H1 (cell line): ENCODE measurements at regions not wholly inside any gene's neighbourhood (a gene's known extent, or its start where the extent isn't known, plus 50 kb on each side); places are given as distances from the start of the nearest gene placed in this dataset.

Experiments used
- CTCF ChIA-PET: fragments of 300-600 bp; sonication (Branson Sonifier 250); formaldehyde crosslinking; loops from one replicate; lab custom pipeline; 2021; ENCODE audit not compliant: partially characterized antibody; lab: Charles Lee
- POLR2A ChIA-PET: fragments of 300-600 bp; sonication (Branson Sonifier 250); formaldehyde crosslinking; loops from one replicate; lab custom pipeline; 2021; ENCODE audit warnings: inconsistent platforms; ENCODE audit not compliant: partially characterized antibody; lab: Charles Lee
- DNase-seq, 2 experiments: peaks; one replicate each; pipeline versions ENCODE4 v3.0.0 to v3.0.0-alpha.2; 2010 to 2022; ENCODE audit warnings: low spot score in 2 of 2, low read depth in 1 of 2, mixed read lengths in 1 of 2
- FAIRE-seq: peaks from 2 replicates; lab custom pipeline; 2011; peaks lifted over from hg19 to GRCh38; lab: Jason Lieb, UNC
- H2AFZ ChIP-seq: 2 replicates; pipeline ENCODE4 v1.8.1; 2012; ENCODE audit warnings: low read length, inconsistent platforms
- H2AK5ac ChIP-seq: 2 replicates; pipeline ENCODE4 v1.6.1; 2013; ENCODE audit warnings: low read depth, low read length
- H2BK120ac ChIP-seq: replicated peaks from 2 replicates; pipeline ENCODE3; 2013; ENCODE audit warnings: low read depth, low read length, inconsistent platforms
- H2BK12ac ChIP-seq: 2 replicates; pipeline ENCODE4 v1.6.1; 2013; ENCODE audit warnings: low read depth, low read length
- H2BK15ac ChIP-seq: 2 replicates; pipeline ENCODE4 v1.6.1; 2013; ENCODE audit warnings: low read length
- H2BK20ac ChIP-seq: 2 replicates; pipeline ENCODE4 v1.6.1; 2013; ENCODE audit warnings: low read length
- H2BK5ac ChIP-seq: 2 replicates; pipeline ENCODE4 v1.6.1; 2013; ENCODE audit warnings: low read depth, low read length
- H3K14ac ChIP-seq: 2 replicates; pipeline ENCODE4 v1.6.1; 2013; ENCODE audit warnings: inconsistent platforms; ENCODE audit not compliant: insufficient read length
- H3K18ac ChIP-seq: 2 replicates; pipeline ENCODE4 v1.6.1; 2013; ENCODE audit warnings: low read length; ENCODE audit errors: extremely low read depth
- H3K23ac ChIP-seq: 2 replicates; pipeline ENCODE4 v1.6.1; 2013; ENCODE audit warnings: inconsistent platforms; ENCODE audit not compliant: insufficient read length
- H3K23me2 ChIP-seq: 2 replicates; pipeline ENCODE4 v1.6.1; 2013; ENCODE audit warnings: low read depth, low read length
- H3K27ac ChIP-seq: 2 replicates; pipeline ENCODE4 v1.6.1; 2011; ENCODE audit warnings: low read depth, low read length, inconsistent platforms
- H3K27me3 ChIP-seq, 4 experiments: replicated peaks in 1 of 4; 1 replicate in 1 of 4; 2 replicates in 3 of 4; pipeline versions ENCODE4 v1.6.1 to v1.8.1; 2011 to 2013; ENCODE audit warnings: low read length in 3 of 4, mild to moderate bottlenecking in 3 of 4, inconsistent platforms in 2 of 4, mixed read lengths in 2 of 4, moderate library complexity in 1 of 4; ENCODE audit not compliant: control insufficient read depth in 3 of 4, insufficient read depth in 3 of 4; ENCODE audit errors: extremely low read depth in 1 of 4
- H3K36me3 ChIP-seq, 4 experiments: 2 replicates each; pipeline versions ENCODE4 v1.6.1 to v1.8.1; 2011 to 2013; ENCODE audit warnings: mild to moderate bottlenecking in 4 of 4, low read length in 3 of 4, moderate library complexity in 2 of 4, control low read depth in 1 of 4, inconsistent platforms in 1 of 4; ENCODE audit not compliant: insufficient read depth in 4 of 4, control insufficient read depth in 2 of 4
- H3K4ac ChIP-seq: replicated peaks from 2 replicates; pipeline ENCODE3; 2013; ENCODE audit warnings: low read length, low read depth, mixed read lengths, inconsistent platforms; ENCODE audit not compliant: insufficient read length
- H3K4me1 ChIP-seq, 4 experiments: replicated peaks in 1 of 4; 1 replicate in 1 of 4; 2 replicates in 3 of 4; pipeline versions ENCODE4 v1.6.1 to v1.8.1; 2011 to 2013; ENCODE audit warnings: low read length in 3 of 4, inconsistent platforms in 2 of 4, mixed read lengths in 1 of 4; ENCODE audit not compliant: insufficient read depth in 4 of 4, control insufficient read depth in 3 of 4
- H3K4me2 ChIP-seq, 2 experiments: 2 replicates each; pipeline versions ENCODE4 v1.6.1 to v1.8.1; 2011 to 2013; ENCODE audit warnings: low read depth in 2 of 2, low read length in 2 of 2, control low read depth in 1 of 2, inconsistent platforms in 1 of 2, mild to moderate bottlenecking in 1 of 2; ENCODE audit not compliant: insufficient read depth in 1 of 2
- H3K4me3 ChIP-seq, 4 experiments: fragments of 200-600, 300-600 bp in 1 of 4; sonication (generic), shearing (Covaris generic), sonication (Bioruptor Twin) in 1 of 4; 2 replicates each; pipeline versions ENCODE4 v1.5.1 to v1.8.1; 2011 to 2016; ENCODE audit warnings: low read length in 4 of 4, low read depth in 3 of 4, control low read depth in 2 of 4, inconsistent platforms in 2 of 4, mild to moderate bottlenecking in 2 of 4, mixed read lengths in 1 of 4, moderate library complexity in 1 of 4; ENCODE audit not compliant: insufficient read depth in 2 of 4; ENCODE audit errors: extremely low read depth in 1 of 4
- H3K56ac ChIP-seq: replicated peaks from 2 replicates; pipeline ENCODE3; 2013; ENCODE audit warnings: low read depth, mild to moderate bottlenecking, mixed read lengths, low read length, inconsistent platforms; ENCODE audit not compliant: insufficient read length
- H3K79me1 ChIP-seq: 2 replicates; pipeline ENCODE4 v1.6.1; 2013; ENCODE audit warnings: low read depth, low read length, control low read depth
- H3K79me2 ChIP-seq, 2 experiments: 2 replicates each; pipeline versions ENCODE4 v1.6.1 to v1.8.1; 2012 to 2013; ENCODE audit warnings: low read length in 2 of 2, mild to moderate bottlenecking in 2 of 2, inconsistent platforms in 1 of 2; ENCODE audit not compliant: insufficient read depth in 2 of 2, control insufficient read depth in 1 of 2
- H3K9ac ChIP-seq, 4 experiments: replicated peaks in 1 of 4; 1 replicate in 1 of 4; 2 replicates in 3 of 4; pipeline versions ENCODE4 v1.6.1 to v1.8.1; 2011 to 2013; ENCODE audit warnings: low read depth in 3 of 4, low read length in 3 of 4, control low read depth in 2 of 4, mild to moderate bottlenecking in 2 of 4, moderate library complexity in 2 of 4, inconsistent platforms in 1 of 4; ENCODE audit errors: extremely low read depth in 1 of 4
- H3K9me3 ChIP-seq, 2 experiments: 2 replicates each; pipeline versions ENCODE4 v1.6.1 to v1.8.1; 2012 to 2013; ENCODE audit warnings: mild to moderate bottlenecking in 2 of 2, moderate library complexity in 2 of 2, control low read depth in 1 of 2, inconsistent platforms in 1 of 2, low read depth in 1 of 2, low read length in 1 of 2, mixed read lengths in 1 of 2; ENCODE audit not compliant: insufficient read depth in 2 of 2
- H4K20me1 ChIP-seq, 2 experiments: replicated peaks in 1 of 2; 2 replicates each; pipeline versions ENCODE3 to v1.8.1; 2011 to 2013; ENCODE audit warnings: inconsistent platforms in 2 of 2, low read length in 2 of 2, mild to moderate bottlenecking in 1 of 2; ENCODE audit not compliant: insufficient read depth in 2 of 2, control insufficient read depth in 1 of 2
- H4K5ac ChIP-seq: 2 replicates; pipeline ENCODE4 v1.6.1; 2013; ENCODE audit warnings: low read length, low read depth, mixed read lengths, inconsistent platforms; ENCODE audit not compliant: insufficient read length
- H4K8ac ChIP-seq: 2 replicates; pipeline ENCODE4 v1.8.0; 2013; ENCODE audit warnings: mild to moderate bottlenecking, moderate library complexity, low read length, inconsistent platforms; ENCODE audit not compliant: insufficient read depth; ENCODE audit errors: extremely low read depth
- H4K91ac ChIP-seq: replicated peaks from 2 replicates; pipeline ENCODE3; 2013; ENCODE audit warnings: low read length, mixed read lengths, inconsistent platforms; ENCODE audit not compliant: insufficient read length
- CHD1 ChIP-seq: IDR thresholded peaks from 2 replicates; pipeline ENCODE4 v1.6.1; 2012; ENCODE audit warnings: low read depth, low read length, improper control_type of control experiment
- KDM5A ChIP-seq: fragments of 200-600 bp; IDR thresholded peaks from 2 replicates; pipeline ENCODE4 v1.7.1; 2012; ENCODE audit warnings: mild to moderate bottlenecking, low read length, inconsistent platforms, mixed read lengths
- WGBS, 2 experiments: shearing (Covaris generic) in 1 of 2; methylation state at CpG; one replicate each; pipeline versions ENCODE4 v1.1.6 to v1.1.7; 2013 to 2015; ENCODE audit warnings: low lambda C conversion rate in 2 of 2, mixed read lengths in 2 of 2, inconsistent platforms in 1 of 2, low coverage in 1 of 2, missing lambda C conversion rate in 1 of 2; ENCODE audit not compliant: insufficient replicate concordance in 2 of 2, insufficient coverage in 1 of 2, insufficient read length in 1 of 2; ENCODE audit errors: extremely low coverage in 1 of 2, missing lambda C conversion rate in 1 of 2; 5-methylcytosine and 5-hydroxymethylcytosine counted together

- Histone ChIP-seq H2AK5ac (peak overlapping the region; percentile 29; the same call in 1 of the 2 replicates), H3K18ac (no peak overlapping the region; the same call in 1 of the 2 replicates), H3K79me2 (no peaks in the 10 kb centered on the region), H3K9ac (no peak overlapping the region), H3K4me1 (peaks cover 0 to 23% (median 11%) of the 10 kb centered on the region in 4 experiments; a peak in 6 of 7 replicates), H2BK5ac (no peak overlapping the region), H4K8ac (no peak overlapping the region), H2BK12ac (peak overlapping the region; percentile 89; the same call in 1 of the 2 replicates), H3K79me1 (no peaks in the 10 kb centered on the region), H2BK15ac (peak overlapping the region; percentile 2; the same call in 1 of the 2 replicates), H2BK120ac (no peak overlapping the region), H3K9me3 (no peaks in the 10 kb centered on the region), H3K56ac (no peak overlapping the region), H3K4ac (no peak overlapping the region), H2BK20ac (peak overlapping the region; percentile 77), H3K4me2 (no peak overlapping the region), H3K27me3 (no peaks in the 10 kb centered on the region), H2AFZ (no peak overlapping the region), H3K4me3 (no peak overlapping the region), H4K20me1 (no peaks in the 10 kb centered on the region), H4K91ac (peak overlapping the region; percentile 22), H3K23me2 (no peaks in the 10 kb centered on the region; the same call in none of the 2 replicates), H3K36me3 (no peaks in the 10 kb centered on the region), H4K5ac (no peak overlapping the region), H3K27ac (no peak overlapping the region), H3K23ac (no peak overlapping the region), H3K14ac (no peak overlapping the region)
- ChIA-PET POLR2A (interaction anchor here (1.2 kb wide), 1 partner anchor 36 kb away, joined by 3 read pairs; no protein-coding TSS in a partner anchor), CTCF (interaction anchor here (0.6 to 4.0 kb wide), 8 partner anchors 9 to 374 kb away, joined by 3 to 19 read pairs (median 5); no protein-coding TSS in a partner anchor)
- DNase-seq (no peak), FAIRE-seq (no peak)
- WGBS, 2 experiments: 93% methylated on average over 10 of the region's 10 CpGs; no CpG with 5 or more reads in 1 of the 2 experiments
- TF ChIP-seq KDM5A (no peak), CHD1 (no peak)
Measured at GRCh38 chr2:43136876-43137275, 89.5 kb downstream of the ZFP36L2 start.
